ENCODE measurements at regions not wholly inside any gene's neighbourhood (a gene's known extent, or its start where the extent isn't known, plus 50 kb on each side); places are given as distances from the start of the nearest gene placed in this dataset.
"Not testable (repeated sequence)": the region's sequence is repeated elsewhere in the genome, so short reads cannot be mapped to it uniquely, and the experiment has no call there.

DNA sequence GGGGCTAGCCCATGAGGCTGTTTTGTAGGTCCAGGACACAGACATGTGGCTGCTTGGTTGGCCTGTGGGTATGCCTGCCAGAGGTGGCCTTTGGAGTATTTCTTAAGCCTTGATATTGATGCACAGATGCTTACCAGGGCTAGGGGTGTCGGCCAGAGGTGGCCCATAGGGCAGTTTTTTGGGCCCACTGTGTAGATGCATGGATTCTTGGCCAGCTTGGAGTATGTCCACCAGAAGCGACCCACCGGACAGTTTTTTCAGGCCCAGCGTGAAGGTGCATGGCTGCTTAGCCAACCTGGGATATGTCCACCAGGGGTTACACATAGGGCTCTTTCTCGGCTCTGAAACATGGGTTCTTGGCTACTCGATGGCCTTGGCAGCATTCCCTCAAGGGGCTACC, 1199.1 kb downstream of the CNTNAP5 start:
- no peak for DNase-seq (ENCODE audit: low spot score)

DNA sequence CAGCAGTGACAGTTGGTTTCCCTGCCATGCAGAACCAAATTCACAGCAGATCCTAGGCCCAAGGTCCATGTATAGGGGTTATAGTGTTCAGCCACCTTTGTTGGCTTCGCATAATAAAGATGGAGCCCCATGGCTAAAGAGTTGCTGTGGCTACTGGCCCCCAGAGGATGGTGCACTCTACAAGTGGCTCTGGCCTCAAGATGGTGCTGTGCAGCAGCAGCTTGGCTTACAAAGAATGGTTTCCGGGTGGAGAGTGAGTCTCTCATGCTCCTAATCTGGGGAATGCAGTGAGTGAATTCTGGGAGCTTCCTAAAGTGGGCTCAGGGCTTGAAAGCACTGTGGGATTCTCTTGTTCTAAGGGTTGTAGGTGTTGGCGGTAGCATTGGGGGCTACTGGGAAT, 1199.7 kb downstream of the CNTNAP5 start:
- no peak for DNase-seq (ENCODE audit: low spot score)

DNA sequence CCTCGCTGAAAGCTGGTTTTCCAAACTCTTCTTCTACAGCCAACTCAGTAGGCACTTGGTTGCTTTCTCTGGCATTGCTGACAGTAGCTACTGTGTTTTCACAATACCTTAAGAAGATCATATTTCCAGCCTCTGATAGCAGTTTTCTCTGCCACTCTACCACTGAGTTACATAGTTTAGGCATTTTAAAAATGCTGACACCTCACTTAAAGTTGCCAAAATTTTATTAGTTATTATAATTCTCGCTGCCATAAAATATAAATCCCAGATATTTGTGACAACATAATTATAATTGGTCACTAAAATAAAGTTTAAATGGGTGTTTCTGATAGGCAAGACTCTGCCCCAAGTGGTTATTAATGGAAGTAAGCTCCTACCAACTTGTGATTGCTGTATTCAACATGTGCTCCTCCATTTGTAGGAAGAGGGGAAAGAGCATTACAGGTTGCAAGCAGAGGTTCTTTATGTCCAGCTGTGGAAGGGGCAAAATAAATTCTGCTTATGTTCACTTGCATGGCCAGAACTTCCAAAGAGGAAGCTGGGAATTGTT, 1202.8 kb downstream of the CNTNAP5 start:
- DNase-seq (ENCODE audit: low spot score): no peak

DNA sequence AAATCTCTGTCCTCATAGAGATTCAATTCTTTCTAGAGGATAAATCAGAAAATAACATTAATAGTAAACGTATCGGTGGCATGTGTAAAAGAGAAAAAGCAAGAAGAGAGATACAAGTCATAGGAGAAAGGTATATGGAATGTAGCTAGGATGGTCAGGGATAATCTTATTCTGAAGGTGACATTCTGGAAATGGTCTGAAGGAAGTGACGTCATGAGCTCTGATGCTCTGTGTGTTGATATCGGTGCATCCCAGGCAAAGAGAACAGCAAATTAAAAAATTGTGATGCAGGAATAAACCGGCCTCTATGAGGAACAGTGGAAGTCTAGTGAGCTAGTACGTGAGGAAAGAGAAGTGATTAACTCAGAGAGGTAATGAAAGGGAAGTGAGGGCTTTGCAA, 1215.8 kb downstream of the CNTNAP5 start:
- no peak for DNase-seq (ENCODE audit: low spot score)

DNA sequence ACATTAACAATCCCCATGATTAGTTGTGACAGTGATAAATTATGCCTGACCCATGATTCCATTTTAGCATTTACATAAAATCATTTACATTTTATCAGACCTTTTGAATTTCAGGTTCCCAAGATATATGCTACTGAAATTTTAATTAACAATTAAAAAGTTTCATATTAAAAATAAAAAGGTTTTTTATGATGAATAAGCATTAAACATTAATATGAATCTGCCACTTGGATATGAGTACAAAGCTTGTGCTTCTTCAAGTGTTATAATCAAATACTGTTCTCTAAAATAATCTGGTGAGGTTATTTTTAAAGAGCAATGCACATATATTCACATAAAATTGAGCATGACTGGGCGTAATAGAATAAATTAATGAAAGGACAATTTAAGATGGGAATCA, 1218.0 kb downstream of the CNTNAP5 start:
- DNase-seq (ENCODE audit: low spot score): no peak

DNA sequence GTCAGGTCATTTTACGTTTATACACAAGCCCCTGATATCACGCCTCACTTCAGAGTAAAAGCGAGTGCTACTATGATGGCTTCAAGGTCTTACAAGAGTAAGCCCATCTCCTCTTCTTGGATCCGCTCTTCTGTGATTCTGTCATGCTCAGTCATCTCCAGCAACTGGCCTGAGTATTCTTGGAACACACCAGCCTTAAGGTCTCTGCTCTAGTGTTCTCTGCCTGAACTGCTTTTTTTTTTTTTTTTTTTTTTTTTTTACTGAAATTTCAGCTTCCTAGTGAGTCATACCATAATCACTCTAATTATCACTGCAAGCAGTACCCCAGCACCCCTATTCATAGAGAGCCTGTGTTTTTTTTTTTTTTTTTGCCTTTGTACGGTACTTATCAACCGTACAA, 1228.9 kb downstream of the CNTNAP5 start:
- no peak for DNase-seq (ENCODE audit: low spot score)

DNA sequence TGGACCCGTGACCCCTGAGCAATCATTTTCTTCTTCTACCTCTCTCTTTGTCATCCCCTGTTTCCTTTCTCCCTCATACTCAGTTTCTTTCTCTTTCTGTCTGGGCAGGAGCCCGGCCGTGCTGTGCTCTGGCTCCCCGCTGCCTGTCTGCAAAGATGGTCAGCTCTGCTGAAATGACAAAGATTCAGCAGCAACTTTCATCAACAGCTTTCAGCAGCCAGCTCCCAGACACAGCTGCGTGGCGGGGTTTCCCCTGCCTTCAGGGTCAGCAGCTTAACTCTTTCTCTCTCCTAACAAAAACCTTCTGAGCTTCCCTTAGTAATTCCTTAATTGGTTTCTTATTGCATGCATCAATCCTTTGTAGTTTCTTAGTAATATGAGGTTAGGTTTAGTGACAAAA, 1234.4 kb downstream of the CNTNAP5 start:
- DNase-seq (ENCODE audit: low spot score): no peak

DNA sequence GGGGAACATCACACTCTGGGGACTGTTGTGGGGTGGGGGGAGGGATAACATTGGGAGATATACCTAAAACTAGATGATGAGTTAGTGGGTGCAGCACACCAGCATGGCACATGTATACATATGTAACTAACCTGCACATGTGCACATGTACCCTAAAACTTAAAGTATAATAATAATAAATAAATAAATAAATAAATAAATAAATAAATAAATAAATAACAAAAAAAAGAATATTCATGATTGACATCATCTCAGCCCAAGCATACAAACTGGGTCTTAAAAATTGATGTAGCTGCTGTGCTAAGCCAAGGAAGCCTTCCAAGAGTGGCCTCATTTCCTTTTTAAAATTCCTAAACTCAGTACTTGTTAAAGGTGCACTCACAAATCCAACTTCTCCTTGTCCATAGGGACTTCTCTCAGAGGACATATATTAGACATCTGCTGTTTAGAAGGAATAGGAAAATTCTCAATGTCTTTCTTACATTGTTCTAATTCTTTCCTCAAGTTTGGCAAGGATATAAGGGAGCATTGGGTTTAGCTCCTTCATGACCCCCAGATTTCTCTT, 1235.4 kb downstream of the CNTNAP5 start:
- DNase-seq (ENCODE audit: low spot score): not testable (repeated sequence)

DNA sequence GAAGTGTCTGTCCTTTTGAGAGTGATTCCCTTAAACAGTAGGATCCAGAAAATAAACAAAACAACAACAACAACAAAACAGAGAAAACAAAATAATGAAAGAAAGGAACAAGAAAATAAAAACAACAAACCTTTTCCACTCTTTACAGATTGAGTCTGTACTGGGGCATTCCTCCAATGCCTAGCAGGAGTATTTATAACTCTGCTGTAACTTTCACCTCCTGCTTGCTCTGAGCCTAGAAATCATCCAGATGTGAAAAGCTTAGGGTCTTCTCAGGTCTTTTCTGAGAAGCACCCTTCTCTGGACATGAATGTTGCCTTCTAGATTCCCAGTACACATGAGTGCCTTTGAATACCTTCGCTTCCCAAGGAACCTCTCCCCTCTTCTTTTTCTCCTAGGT, 1239.4 kb downstream of the CNTNAP5 start:
- no peak for DNase-seq (ENCODE audit: low spot score)

DNA sequence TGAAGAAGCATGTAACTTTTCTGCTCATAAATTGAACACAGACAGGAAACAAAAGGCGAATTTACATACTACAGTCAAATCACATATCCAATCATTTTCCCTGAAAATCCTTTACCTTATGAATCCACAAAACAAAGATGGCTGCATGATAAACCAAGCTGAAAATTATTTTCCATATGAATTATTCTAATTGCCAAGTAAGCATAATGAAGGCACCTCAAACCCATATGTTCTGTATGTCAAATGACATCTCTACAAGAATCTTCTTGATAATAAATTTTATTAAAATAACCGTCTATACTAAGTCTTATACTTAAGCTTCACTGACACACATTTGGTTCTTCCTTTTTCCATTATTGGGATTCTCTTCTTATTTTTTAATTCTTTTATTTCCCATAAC, 1242.6 kb downstream of the CNTNAP5 start:
- no peak for DNase-seq (ENCODE audit: low spot score)

DNA sequence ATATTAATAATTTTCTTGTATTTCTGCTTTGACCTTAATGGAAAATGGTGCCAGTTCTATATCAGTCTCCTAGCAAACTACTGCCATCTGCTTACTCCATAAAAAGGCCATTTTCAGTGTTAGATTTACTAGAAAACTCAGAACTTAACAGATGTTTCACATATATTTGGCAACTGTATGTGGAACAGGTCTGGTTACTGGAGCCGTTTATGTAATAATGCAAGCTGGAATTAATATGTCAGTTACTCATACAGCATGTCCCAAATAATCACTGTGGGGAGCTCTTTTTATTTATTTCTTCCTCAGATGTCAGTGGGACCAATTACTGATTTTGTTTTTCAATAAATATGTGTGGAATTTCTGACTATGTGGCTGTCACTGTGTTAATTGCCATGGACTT, 1247.6 kb downstream of the CNTNAP5 start:
- no peak for DNase-seq (ENCODE audit: low spot score)

DNA sequence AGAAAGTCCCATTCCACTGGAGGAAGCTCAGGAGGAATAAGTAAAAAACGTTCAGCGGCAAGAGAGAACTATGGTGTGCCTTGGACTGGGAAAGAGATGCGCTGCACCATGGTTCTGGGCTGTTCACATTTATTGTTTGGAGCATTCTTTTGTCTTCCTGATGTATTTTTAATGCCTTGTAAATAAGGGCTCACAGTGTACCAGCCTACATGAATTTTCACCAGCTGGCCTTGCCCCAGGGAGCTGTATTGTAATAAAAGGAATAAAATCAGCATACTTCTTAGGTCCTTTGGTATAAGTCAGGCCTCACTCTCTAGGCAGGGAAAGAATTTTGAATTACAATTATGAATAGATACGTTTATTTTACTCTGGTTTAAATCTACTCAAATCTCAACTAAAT, 1249.6 kb downstream of the CNTNAP5 start:
- DNase-seq (ENCODE audit: low spot score): no peak

DNA sequence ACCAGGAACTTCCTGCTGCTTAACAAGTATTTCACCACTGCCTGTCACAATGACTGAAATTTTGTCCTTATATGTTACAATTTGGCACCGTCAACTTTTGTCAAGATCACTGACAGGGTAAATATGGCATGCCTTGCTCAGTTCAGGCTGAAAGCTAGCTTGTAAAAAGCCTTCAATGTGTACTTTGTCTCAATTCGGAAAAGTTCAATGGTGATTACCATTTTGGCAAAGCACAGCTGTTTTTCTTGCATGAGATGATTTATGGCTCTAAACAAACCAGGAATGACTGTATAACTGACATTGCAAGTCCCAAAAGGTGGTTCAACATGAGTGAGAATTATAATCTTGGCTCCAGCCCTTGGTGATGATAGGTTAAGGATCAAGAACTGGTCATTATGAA, 1255.2 kb downstream of the CNTNAP5 start:
- DNase-seq (ENCODE audit: low spot score): no peak

DNA sequence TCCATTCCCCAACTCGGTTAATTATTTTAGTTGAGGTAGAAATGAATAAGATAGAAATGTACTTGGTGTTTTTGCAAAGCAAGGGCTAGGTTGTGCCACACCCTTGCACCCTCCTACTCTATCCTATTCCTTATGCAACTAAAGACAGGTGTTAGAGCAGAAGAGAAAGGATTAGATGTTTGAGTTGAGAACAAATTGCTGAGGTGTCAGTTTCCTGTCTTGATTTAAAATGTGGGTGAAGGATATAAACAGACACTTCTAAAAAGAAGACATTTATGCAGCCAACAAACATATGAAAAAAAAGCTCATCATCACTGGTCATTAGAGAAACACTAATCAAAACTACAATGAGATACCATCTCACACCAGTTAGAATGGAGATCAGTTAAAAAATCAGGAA, 1256.2 kb downstream of the CNTNAP5 start:
- DNase-seq (ENCODE audit: low spot score): no peak

DNA sequence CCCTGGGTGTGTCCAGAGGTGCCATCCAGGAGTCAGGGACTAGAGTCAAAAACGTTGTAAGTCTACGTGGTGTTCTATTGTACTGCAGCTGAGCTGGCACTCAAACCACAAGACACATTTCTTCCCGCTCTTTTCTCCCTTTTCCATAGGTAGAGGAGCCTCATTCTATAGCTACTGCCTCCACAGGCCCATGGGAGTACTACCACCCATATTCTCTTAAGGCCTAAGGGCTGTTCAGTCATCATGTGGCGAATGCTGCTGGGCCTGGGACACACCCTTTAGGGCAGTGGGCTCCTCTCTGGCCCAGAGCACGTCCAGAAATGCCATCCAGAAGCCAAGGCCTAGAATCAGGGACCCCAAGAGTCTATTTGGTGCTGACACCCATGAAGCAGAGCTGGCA, 1271.7 kb downstream of the CNTNAP5 start:
- no peak for DNase-seq (ENCODE audit: low spot score)

DNA sequence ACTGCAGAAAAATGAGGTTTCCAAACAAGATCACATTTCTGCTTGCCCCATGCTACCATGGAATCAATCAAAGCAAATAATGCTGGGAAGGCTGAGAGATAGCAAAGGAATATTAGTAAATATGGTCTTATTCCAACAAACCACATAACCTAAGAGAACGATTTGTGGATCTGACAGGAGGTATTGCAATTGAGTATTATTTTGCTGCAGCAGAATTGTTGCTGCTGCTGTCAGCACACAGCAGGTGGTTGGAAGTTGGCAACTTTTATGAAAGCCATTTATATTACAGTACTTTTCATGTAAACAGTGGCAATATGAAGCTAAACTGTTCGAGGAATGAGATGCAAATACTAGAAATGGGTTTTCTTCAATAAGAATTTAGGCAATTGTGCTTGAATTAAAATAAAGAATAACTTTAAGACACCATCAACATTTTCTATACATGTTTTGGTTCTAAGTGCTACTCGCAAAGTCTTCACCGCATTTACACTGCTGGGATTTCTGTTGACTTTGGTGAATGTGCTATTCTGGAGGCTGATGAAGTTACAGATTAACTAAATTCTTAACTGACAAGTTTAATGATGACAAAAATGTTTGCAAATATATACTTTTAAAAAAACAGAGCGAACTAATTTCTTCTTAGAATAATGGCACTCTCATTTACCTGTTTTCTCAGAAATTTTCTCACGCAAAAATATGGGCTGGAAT, 1285.7 kb downstream of the CNTNAP5 start:
- no peak for DNase-seq (ENCODE audit: low spot score)

DNA sequence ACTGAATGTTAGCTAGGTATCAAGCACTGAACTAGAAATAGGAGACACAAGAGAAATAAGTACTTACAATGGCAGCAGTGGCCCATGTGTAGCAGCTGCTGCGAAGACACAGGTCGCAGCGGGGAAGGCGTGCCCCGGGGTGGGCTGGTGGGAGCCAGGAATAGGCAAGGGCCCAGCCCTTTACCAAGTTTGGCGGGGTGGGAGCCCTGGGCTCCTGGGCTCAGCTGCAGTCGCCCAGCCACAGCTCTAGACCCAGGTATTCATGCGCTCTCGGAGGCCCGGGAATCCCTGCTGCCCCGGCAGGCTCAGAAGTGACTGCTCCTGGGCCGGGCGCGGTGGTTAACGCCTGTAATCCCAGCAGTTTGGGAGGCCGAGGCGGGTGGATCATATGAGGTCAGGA, 1287.3 kb downstream of the CNTNAP5 start:
- no peak for DNase-seq (ENCODE audit: low spot score)

DNA sequence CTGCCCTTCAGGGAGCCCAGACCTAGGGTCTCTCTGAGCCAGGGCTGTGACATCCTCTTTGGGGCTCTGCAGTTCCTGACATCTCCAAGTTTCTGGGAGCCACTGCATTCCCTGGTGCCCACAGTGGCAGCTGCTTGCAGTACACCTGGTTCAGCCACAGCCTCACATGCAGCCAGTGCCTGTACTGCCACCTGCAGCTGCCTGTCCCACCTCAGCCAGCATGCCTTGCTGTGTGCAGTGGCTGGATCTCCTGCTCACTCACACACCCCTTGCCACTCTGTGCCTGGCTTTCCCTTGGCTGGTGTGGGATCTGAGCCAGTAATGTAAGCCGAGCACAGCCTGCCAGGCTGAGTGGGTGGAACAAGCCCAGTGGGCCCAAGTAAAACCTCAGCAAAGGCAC, 1288.7 kb downstream of the CNTNAP5 start:
- DNase-seq (ENCODE audit: low spot score): no peak

DNA sequence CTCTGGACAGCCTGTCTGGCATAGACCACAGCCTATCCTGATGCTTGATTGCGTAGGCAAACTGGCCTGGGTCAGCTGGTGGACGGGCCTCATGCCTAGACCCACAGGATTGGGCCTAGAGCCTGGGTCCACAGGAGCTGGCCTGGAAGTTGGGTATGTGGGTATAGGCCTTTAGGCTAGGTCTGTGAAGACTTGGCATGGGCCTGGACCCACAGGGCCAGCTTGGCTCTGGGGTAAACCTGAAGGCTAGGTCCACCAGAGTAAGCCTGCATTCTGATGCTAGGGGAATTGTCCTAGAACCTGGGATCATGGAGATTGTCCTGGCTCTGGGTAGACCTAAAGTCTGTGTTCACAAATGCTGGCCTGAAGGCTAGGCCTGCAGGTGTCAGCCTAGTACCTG, 1293.7 kb downstream of the CNTNAP5 start:
- DNase-seq (ENCODE audit: low spot score): no peak

DNA sequence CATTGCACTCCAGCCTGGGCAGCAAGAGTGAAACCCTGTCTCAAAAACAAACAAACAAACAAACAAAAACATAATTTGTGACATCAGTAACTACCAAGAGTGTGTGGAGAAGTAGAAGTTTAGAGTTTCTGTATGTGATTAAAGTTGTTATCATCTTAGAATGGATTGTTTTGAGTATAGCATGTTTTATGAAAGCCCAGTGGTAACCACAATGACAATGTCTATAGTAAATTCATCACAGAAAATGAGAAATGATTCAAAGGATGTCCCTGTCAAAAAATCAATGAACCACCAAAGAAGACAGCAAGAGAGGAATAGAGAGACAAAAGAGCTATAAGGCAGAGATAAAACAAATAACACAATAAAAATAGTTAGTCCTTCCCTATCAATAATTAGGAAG, 1299.2 kb downstream of the CNTNAP5 start:
- no peak for DNase-seq (ENCODE audit: low spot score)

DNA sequence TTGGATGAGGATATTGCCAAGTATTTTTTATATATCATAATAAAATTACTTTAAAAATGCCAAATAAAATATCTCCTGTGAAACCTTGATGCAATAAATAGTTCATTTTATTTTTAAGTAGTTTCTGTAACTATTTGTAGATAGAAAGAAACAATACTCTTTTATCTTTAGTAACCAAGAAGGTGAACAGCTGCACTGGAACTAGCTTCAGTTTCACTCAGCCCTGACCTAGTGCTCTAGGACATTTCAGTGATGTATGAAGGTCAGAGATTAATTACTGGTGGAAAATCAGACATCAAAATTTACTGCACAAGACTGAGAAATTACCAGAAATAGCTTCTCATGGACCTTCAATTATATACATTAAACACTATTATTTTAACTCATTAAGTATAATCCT, 1305.0 kb downstream of the CNTNAP5 start:
- no peak for DNase-seq (ENCODE audit: low spot score)

DNA sequence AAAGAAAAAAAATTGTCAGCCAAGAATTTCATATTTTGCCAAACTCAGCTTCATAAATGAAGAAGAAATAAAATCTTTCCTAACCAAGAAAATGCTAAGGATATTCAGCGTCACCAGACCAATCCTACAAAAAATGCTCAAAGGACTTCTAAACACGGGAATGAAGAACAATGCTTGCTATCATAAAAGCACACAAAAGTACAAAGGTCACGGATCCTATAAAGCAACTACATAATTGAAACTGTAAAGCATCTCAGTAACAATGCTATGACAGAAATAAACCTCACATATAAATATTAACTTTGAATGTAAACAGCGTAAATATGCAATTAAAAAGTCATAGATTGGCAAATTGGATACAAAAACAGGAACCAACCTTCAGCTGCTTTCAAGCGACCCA, 1314.6 kb upstream of the GYPC start:
- no peak for DNase-seq (ENCODE audit: low spot score)

DNA sequence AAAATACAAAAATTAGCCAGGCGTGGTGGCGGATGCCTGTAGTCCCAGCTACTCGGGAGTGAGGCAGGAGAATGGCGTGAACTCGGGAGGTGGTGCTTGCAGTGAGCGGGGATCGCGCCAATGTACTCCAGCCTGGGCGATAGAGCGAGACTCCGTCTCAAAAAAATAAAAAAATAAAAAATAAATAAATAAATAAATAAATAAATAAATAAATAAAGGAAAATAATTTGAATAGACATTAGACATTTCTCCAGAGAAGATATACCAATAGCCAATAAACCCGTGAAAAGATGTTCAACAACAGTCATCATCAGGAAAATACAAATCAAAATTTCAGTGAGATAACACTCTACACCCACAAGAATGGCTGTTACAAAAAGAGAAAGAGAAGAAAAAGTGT, 1302.4 kb upstream of the GYPC start:
- DNase-seq (ENCODE audit: low spot score): not testable (repeated sequence)

Measured in kidney tubule cell (primary cell).